ENCODE measurements at regions not wholly inside any gene's neighbourhood (a gene's known extent, or its start where the extent isn't known, plus 50 kb on each side); places are given as distances from the start of the nearest gene placed in this dataset.

DNA sequence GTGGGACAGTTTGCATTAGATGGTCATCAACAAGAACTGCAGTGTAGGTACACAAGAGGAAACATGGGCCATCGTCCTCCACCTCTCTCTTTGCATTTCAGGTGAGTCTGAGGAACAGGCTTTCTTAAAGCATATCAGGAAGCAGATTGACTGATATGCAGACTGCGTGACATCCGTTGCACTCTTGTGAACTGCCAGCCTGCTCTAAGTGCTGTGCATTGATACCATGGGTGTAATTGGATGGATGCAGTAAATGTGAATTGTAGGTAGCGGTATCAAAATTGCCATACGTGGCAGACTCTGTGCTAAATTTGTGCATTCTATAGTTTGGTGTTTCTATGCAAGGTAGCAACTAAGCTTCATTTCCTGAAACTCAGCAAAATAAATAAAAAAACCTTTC lies 1008.3 kb downstream of the EFNB2 start:
- DNase-seq (no peak), ATAC-seq (no peak)
- Mint-ChIP-seq H3K4me1 (no peaks in the 10 kb centered on the region), H3K4me3 (no peak overlapping the region), H3K27me3 (peaks cover 13% of the 10 kb centered on the region), H3K9me3 (no peaks in the 10 kb centered on the region), H3K27ac (no peak overlapping the region)

DNA sequence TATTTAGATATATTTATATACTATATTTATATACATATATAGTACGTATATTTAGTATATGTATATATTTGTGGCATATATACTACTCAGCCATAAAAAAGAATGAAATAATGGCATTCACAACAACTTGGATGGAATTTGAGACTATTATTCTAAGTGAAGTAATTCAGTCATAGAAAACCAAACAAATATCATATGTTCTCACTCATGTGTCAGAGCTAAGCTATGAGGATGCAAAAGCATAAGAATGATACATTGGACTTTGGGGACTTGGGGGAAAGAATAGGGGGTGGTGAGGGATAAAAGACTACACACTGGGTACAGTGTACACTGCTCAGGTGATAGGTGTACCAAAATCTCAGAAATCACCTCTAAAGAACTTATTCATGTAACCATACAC lies 1015.7 kb downstream of the EFNB2 start:
- DNase-seq (no peak), ATAC-seq (no peak)
- Mint-ChIP-seq H3K27me3 (no peaks in the 10 kb centered on the region), H3K9me3 (peaks cover 0 to 5% of the 10 kb centered on the region in 2 donors), H3K4me1 (no peaks in the 10 kb centered on the region), H3K27ac (no peak overlapping the region), H3K4me3 (no peak overlapping the region)

DNA sequence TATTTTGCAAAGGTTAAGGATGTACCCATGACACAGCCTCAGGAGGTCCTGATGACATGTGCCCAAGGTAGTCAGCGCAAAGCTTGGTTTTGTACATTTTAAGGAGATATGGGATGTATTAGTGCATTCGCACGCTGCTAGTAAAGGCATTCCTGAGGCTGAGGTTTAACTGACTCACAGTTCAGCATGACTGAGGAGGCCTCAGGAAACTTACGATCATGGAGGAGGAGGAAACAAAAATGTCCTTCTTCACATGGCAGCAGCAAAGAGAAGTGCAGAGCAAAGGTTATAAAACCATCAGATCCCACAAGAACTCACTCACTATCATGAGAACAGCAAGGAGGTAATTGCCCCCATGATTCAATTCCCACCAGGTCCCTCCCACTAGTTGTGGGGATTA lies 1017.4 kb downstream of the EFNB2 start:
- DNase-seq (no peak), ATAC-seq (no peak)
- Mint-ChIP-seq H3K4me1 (no peaks in the 10 kb centered on the region), H3K9me3 (peaks cover 0 to 5% of the 10 kb centered on the region in 2 donors), H3K4me3 (no peak overlapping the region), H3K27me3 (no peaks in the 10 kb centered on the region), H3K27ac (no peak overlapping the region)

DNA sequence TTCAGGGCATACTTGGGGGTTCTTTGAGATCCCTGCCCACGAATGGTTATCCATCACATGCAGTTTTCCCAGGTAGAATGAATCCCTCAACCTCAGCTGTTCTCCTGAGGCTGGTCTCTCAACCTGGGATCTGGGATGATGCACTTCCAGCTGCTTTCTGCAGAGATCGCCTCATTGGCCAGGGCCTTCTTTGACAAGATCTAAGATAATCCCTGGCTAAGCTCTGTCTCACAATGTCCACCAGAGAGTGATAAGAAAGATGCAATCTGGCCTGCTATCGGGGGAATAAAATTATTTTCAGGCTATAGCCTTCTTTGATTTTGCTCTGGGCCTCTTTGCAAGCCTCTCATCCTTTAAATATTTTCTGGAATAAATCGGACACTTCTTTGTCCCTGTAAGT lies 1021.1 kb downstream of the EFNB2 start:
- no peaks in the 10 kb centered on the region for H3K27me3 Mint-ChIP-seq
- DNase-seq, result no peak
- H3K4me3 Mint-ChIP-seq, result no peak overlapping the region
- H3K9me3 Mint-ChIP-seq, result peaks cover 0 to 5% of the 10 kb centered on the region in 2 donors
- H3K4me1 Mint-ChIP-seq, result no peaks in the 10 kb centered on the region
- no peak overlapping the region for H3K27ac Mint-ChIP-seq
- no peak for ATAC-seq

DNA sequence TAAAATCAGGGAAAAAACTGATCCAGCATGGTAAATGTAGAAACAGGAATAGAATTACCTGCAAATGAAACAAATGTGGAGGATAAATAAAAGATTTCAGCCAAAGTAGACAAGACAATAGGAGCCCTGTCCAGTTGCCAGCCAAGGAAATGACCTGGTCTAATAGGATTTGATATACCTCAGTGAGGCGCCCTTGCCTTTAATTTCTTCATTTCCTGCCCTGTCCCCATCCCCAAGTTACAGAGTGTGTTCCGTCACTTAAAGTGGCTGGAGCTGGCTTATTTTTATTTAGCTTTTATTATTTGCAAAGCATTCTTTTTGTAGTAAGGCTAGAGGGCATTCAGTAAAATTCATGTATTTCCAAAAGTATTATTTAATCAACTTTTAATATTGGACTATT lies 1022.0 kb downstream of the EFNB2 start:
- no peak for DNase-seq
- Mint-ChIP-seq H3K4me1 (no peaks in the 10 kb centered on the region), H3K4me3 (no peak overlapping the region), H3K9me3 (peaks cover 0 to 5% of the 10 kb centered on the region in 2 donors), H3K27ac (no peak overlapping the region), H3K27me3 (no peaks in the 10 kb centered on the region)
- ATAC-seq, result no peak

DNA sequence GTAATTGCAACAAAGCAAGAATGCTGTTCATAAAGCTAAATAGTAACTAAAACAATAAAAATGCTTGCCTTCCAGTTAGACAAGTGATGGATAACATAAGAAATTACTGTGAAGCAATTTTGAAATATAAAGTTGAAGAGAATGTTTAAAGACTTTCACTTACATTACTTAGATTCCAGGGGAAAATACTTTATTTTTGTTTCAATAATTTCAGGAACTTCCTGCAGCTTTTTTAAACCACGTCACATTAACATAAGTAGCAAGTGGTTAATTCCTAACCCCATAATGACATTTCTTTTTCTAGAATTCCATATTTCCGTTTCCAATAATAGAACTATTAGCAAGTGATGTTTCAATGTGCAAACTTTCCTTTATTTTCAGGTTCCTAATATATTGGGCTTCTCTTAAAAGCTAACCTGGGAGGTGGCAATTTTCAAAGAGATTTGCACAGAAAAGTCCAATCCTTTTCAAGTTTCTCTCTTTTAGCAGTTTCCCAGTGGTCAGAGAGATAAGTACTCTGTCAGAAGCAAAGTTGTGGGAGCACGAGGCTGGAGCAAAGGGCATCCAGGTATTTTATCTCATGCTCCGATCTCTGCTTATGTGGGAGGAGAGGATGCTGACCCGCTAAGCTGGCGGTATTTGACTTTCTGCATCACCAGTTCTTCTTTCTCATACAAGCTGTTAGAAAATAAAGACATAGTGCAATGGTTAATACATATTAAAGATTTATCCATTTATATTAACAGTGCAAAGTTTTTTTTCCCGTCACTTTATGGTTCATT lies 1025.3 kb downstream of the EFNB2 start:
- DNase-seq, result no peak
- no peak overlapping the region for H3K27ac Mint-ChIP-seq
- H3K4me1 Mint-ChIP-seq, result no peaks in the 10 kb centered on the region
- no peak overlapping the region for H3K4me3 Mint-ChIP-seq
- no peak for ATAC-seq
- H3K9me3 Mint-ChIP-seq, result no peaks in the 10 kb centered on the region
- H3K27me3 Mint-ChIP-seq, result no peaks in the 10 kb centered on the region

DNA sequence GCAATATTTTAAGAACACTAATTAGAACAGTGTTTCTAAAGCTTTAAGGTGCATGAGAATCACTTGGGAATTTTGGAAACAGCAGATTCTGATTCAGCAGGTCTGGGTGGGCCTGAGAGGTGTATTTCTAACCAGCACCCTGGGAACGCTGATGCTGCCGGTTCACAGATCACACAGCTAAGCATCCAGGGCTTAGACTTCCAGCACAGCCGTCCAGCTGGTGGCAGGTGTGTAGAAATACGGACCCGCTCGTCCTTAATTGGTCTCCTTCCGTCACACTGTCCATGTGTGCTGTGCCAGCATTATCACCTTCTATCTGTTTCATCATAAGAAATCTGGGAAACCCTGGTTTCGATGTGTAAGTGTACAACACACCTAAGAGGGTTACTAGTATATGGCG lies 1029.0 kb downstream of the EFNB2 start:
- H3K9me3 Mint-ChIP-seq, result no peaks in the 10 kb centered on the region

DNA sequence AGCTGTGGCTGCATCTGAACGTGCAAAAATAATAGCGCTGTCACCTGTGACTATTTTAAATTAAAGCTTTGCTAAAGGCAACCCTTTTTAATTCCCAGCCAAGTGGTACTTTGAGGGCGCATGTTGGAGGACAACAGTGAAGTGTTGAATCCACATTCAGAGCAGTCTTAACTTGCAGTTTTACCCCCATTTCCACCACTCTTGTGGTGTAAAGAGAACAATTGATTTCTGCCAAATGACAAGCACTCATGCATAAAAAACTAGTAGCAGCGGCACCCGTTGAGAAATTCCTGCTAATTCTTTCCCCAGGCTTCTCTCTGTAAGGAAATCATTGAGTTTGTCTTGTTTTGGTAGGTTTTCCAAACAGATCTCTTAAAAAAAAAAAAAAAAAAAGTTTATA lies 1033.3 kb downstream of the EFNB2 start:
- H3K9me3 Mint-ChIP-seq, result no peaks in the 10 kb centered on the region
- no peak for DNase-seq
- no peak for ATAC-seq
- no peak overlapping the region for H3K27ac Mint-ChIP-seq
- H3K4me3 Mint-ChIP-seq, result no peak overlapping the region
- no peaks in the 10 kb centered on the region for H3K27me3 Mint-ChIP-seq
- H3K4me1 Mint-ChIP-seq, result no peaks in the 10 kb centered on the region

More for the DNA sequence above, 1029.0 kb downstream of the EFNB2 start:
- no peak for DNase-seq
- no peak for ATAC-seq
- no peak overlapping the region for H3K27ac Mint-ChIP-seq
- H3K4me1 Mint-ChIP-seq, result no peaks in the 10 kb centered on the region
- no peaks in the 10 kb centered on the region for H3K27me3 Mint-ChIP-seq
- no peak overlapping the region for H3K4me3 Mint-ChIP-seq

DNA sequence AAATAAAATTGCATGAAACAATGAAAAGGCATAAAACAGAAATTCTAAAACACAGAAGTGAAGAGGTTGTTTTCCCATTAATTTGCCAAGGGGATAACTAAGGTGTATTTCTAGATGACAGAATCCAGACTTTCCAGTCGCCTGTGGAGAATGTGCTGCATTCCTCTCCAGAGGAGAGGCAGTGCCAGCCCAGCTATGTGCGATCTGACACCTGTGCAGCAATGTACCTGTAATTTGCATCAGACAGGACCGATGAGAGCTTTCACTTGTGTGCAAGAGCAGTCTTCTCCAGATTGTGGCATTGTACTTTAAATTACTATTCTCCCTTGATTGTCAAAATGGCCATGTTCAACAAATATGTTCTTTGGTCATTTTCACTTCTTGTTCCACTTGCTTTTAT lies 1037.9 kb downstream of the EFNB2 start:
- H3K9me3 Mint-ChIP-seq, result no peaks in the 10 kb centered on the region

DNA sequence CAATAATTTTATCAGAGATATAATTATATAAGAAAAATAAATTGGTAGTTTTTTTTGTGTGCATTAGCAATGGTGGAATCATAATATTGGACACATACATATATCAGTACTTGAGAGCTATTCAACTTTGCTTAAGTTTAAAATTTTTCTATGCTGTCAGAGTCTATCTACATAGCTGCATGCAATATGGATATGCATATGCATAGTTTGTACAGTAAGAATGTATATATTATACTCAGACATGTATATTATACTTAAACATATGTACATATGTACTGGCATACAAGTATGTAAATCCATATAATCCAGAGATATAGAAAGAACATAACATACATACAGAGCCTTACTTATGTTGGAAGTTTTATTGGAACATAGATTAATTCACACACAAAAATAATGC lies 1043.2 kb downstream of the EFNB2 start:
- no peak overlapping the region for H3K27ac Mint-ChIP-seq
- no peak for ATAC-seq
- H3K4me3 Mint-ChIP-seq, result no peak overlapping the region
- no peaks in the 10 kb centered on the region for H3K27me3 Mint-ChIP-seq
- DNase-seq, result no peak
- no peaks in the 10 kb centered on the region for H3K9me3 Mint-ChIP-seq
- no peaks in the 10 kb centered on the region for H3K4me1 Mint-ChIP-seq

More for the DNA sequence above, 1037.9 kb downstream of the EFNB2 start:
- no peaks in the 10 kb centered on the region for H3K27me3 Mint-ChIP-seq
- no peaks in the 10 kb centered on the region for H3K4me1 Mint-ChIP-seq
- no peak for DNase-seq
- no peak overlapping the region for H3K27ac Mint-ChIP-seq
- no peak for ATAC-seq
- no peak overlapping the region for H3K4me3 Mint-ChIP-seq

DNA sequence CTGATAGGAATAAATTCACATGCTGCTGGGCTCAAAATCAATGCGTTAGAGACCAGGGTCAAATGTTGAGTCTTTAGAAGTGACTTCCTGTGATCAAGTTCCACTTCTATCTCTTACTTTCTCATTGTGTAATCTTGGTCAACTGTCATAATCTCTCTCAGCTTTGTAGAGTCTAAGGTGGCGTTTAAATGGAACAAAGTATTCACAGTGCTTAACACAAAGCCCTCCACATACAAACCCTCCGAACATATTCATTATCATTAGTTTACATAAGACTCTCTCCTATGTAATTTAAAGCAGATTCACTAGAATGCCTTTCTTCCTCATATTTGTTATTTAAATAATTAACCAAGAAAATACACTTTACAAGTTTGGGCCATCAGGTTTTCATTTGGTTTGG lies 1044.1 kb downstream of the EFNB2 start:
- ATAC-seq, result no peak
- Mint-ChIP-seq H3K4me3 (no peak overlapping the region), H3K27ac (no peak overlapping the region), H3K4me1 (no peaks in the 10 kb centered on the region), H3K27me3 (no peaks in the 10 kb centered on the region), H3K9me3 (no peaks in the 10 kb centered on the region)
- DNase-seq, result no peak

DNA sequence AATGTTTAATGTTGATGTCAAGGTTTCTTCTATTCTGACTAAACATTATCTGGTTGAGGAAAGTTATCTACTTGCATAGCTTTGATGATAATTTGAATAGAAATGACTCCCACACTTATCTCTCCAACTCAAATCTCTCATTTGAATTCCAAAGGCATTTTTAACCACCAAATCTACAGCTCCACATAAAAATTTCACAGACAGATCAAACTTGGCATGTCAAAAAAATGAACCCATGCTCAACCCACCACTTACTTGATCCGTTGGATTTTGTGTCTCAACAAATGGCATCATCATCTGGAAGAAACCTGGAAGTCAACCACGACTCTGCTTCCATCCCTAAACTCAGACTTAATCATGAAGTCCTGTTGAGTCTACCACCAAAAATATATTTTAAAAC lies 1050.4 kb downstream of the EFNB2 start:
- H3K9me3 Mint-ChIP-seq, result peaks cover 0 to 5% of the 10 kb centered on the region in 2 donors

DNA sequence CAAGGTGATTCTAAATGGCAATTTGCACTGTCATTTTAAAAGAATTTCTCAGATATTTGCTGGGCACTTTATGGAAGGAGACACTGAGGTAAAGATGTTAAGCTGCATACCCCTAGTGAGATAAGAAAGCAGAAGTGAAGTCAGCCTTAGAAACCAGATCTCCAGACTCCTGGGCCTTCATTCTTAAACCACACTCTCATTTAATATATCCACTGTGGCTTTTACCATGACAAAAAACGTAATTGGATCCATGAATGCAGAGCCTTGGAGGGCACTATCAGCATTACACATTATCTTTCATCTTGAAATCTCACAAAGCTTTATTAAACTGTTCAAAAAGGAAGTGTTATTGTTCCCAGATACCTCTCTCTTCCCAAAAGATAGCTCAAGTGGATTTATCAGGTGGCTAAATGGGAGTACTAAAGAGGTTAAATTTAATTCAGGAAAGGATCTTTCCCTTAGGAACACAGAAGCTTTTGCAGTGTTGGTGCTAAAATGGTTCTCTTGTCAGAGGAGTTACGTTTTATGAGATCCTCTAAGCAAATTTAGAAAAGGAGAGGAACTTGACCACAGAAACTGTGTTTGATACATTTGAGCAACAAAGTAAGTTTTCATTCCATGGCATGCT lies 1060.4 kb downstream of the EFNB2 start:
- Mint-ChIP-seq H3K27me3 (peaks cover 8% of the 10 kb centered on the region), H3K27ac (no peak overlapping the region), H3K4me1 (no peaks in the 10 kb centered on the region), H3K9me3 (no peaks in the 10 kb centered on the region), H3K4me3 (no peak overlapping the region)
- ATAC-seq (no peak), DNase-seq (no peak)

More for the DNA sequence above, 1050.4 kb downstream of the EFNB2 start:
- Mint-ChIP-seq H3K4me3 (no peak overlapping the region), H3K27ac (no peak overlapping the region), H3K27me3 (no peaks in the 10 kb centered on the region), H3K4me1 (no peaks in the 10 kb centered on the region)
- no peak for DNase-seq
- ATAC-seq, result no peak

DNA sequence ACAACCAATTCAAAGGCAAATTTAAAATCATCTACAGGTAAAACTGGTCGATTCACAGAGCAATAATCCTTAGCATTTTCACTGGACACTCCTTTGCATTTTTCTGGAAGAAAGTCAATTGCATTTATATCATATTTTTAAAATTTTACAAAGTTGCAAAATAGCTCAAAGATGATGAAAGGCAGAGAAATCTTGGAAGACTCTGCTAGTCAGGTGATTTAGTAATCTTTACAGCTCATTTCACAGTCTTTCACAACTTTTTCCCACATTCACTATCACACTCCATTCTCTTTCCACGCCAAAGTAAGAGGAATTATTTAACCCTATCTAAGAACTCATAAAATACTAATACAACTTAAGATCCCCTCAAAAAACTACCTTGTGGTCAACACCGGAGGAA lies 1063.8 kb downstream of the EFNB2 start:
- Mint-ChIP-seq H3K9me3 (no peaks in the 10 kb centered on the region), H3K4me1 (no peaks in the 10 kb centered on the region), H3K27me3 (peaks cover 1% of the 10 kb centered on the region), H3K27ac (no peak overlapping the region), H3K4me3 (no peak overlapping the region)
- ATAC-seq (no peak), DNase-seq (no peak)

DNA sequence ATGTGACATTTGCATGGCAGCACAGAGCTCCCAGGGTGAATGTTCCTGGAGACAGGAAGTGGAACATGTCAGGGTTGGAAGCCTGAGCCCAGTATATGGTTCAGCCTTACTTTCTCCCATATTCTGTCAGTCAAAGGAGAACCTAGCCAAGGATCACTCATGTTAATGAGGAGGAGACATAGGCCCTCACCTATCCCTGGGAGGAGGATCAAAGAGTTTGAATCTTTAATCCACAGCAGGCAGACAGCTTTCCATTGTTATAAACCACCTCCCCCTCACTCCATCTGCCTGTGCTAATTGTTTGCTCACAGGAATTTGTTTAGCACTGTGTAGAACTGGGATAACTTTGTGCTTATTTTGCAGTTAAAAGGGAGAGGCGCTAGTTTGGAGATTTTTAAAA lies 1069.1 kb downstream of the EFNB2 start:
- Mint-ChIP-seq H3K9me3 (no peaks in the 10 kb centered on the region), H3K4me3 (no peak overlapping the region), H3K4me1 (no peaks in the 10 kb centered on the region), H3K27me3 (no peaks in the 10 kb centered on the region), H3K27ac (no peak overlapping the region)
- DNase-seq (no peak), ATAC-seq (no peak)

DNA sequence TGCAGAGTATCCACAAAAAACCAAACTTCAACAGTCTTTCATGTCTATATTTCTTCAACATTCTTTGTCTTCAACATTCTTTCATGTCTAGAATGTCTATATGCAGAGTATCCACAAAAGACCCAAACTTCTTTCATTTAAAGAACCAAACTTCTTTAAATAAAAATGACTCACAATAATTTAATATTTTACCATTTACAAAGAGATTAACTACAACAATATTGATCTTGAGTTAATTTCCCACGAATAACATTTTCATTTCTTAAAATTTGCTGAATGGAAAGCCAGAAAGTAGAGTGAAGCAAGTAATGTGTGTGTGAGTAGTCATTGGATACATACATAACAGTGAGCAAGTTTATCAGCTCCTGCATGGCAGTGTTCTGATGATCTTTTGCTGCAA lies 1069.7 kb downstream of the EFNB2 start, which contains the start of gene DAOA:
Gene DAOA (plus strand): TSS at position 301 of the 400 bp plus-strand sequence.
- ATAC-seq, result no peak
- Mint-ChIP-seq H3K27me3 (no peaks in the 10 kb centered on the region), H3K4me1 (no peaks in the 10 kb centered on the region), H3K27ac (no peak within 1 kb of the TSS), H3K4me3 (no peak within 1 kb of the TSS), H3K9me3 (no peaks in the 10 kb centered on the region)
- no peak for DNase-seq

DNA sequence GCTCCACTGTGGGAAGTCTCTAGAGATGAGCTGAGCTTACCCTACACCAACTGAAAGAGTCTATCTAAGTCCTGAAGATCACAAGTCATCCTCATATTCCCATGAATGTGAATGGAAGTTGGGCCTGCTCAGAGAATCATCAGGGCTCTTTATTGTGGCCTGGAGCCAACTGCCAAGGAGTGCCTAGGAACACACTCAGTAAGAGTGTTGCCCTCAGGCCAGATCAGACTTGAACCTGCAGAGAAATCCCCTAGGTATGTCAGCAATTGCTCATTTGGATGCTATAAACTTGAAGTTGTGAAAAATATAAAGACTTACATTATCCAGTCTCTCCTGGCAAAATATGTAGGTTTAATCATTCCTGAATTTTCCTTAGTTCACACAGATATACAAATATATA lies 1070.2 kb downstream of the EFNB2 start:
- Mint-ChIP-seq H3K9me3 (no peaks in the 10 kb centered on the region), H3K4me3 (no peak overlapping the region), H3K27ac (no peak overlapping the region), H3K27me3 (no peaks in the 10 kb centered on the region), H3K4me1 (no peaks in the 10 kb centered on the region)
- DNase-seq (no peak), ATAC-seq (no peak)

Measured in stimulated activated naive CD8-positive, alpha-beta T cell treated with anti-CD3 and anti-CD28 coated beads, Interleukin-15, amount 100 ng/mL, for 72 hours (primary cell).